Neutrophil (primary cell): ENCODE measurements at regions not wholly inside any gene's neighbourhood (a gene's known extent, or its start where the extent isn't known, plus 50 kb on each side); places are given as distances from the start of the nearest gene placed in this dataset.

Source experiments
- H3K27ac ChIP-seq: fragments of 200-600 bp; sonication (generic); 2 replicates; pipeline ENCODE4 v1.5.1; 2016; ENCODE audit warnings: mild to moderate bottlenecking, moderate library complexity
- H3K27me3 ChIP-seq: fragments of 200-600 bp; sonication (generic); 2 replicates; pipeline ENCODE4 v1.6.0; 2016; ENCODE audit warnings: mild to moderate bottlenecking
- H3K36me3 ChIP-seq: fragments of 200-600 bp; sonication (generic); 2 replicates; pipeline ENCODE4 v1.5.1; 2017
- H3K4me1 ChIP-seq, 2 experiments: fragments of 200-600 bp in 1 of 2; sonication (generic) in 1 of 2; 1 replicate in 1 of 2; 2 replicates in 1 of 2; pipeline versions ENCODE4 v1.5.1 to v1.6.1; 2013 to 2016; ENCODE audit warnings: low read depth in 1 of 2, low read length in 1 of 2, mild to moderate bottlenecking in 1 of 2, moderate library complexity in 1 of 2; ENCODE audit not compliant: control insufficient read depth in 1 of 2, insufficient read depth in 1 of 2
- H3K4me3 ChIP-seq, 2 experiments: fragments of 200-600 bp in 1 of 2; sonication (generic) in 1 of 2; 1 replicate in 1 of 2; 2 replicates in 1 of 2; pipeline ENCODE4 v1.5.1; 2013 to 2016; ENCODE audit warnings: low read depth in 1 of 2, low read length in 1 of 2, mild to moderate bottlenecking in 1 of 2, moderate library complexity in 1 of 2
- H3K9me3 ChIP-seq: fragments of 200-600 bp; sonication (generic); 2 replicates; pipeline ENCODE4 v1.5.1; 2016
- TF ChIP-seq, protein P1 (sequence below): fragments of 200-600 bp; sonication (generic); IDR thresholded peaks from 2 replicates; pipeline ENCODE4 v1.5.1; 2016; ENCODE audit warnings: antibody characterized with exemption

GRCh38 chr3:168212664-168213285, 117.1 kb upstream of the GOLIM4 start:
- H3K4me1 ChIP-seq: peaks cover 0 to 7% of the 10 kb centered on the region in 2 experiments
- no peak overlapping the region for H3K4me3 ChIP-seq
- H3K36me3 ChIP-seq: no peaks in the 10 kb centered on the region
- no peak overlapping the region for H3K27ac ChIP-seq
- H3K27me3 ChIP-seq: no peaks in the 10 kb centered on the region
- H3K9me3 ChIP-seq: no peaks in the 10 kb centered on the region
- TF ChIP-seq, protein P1, sequence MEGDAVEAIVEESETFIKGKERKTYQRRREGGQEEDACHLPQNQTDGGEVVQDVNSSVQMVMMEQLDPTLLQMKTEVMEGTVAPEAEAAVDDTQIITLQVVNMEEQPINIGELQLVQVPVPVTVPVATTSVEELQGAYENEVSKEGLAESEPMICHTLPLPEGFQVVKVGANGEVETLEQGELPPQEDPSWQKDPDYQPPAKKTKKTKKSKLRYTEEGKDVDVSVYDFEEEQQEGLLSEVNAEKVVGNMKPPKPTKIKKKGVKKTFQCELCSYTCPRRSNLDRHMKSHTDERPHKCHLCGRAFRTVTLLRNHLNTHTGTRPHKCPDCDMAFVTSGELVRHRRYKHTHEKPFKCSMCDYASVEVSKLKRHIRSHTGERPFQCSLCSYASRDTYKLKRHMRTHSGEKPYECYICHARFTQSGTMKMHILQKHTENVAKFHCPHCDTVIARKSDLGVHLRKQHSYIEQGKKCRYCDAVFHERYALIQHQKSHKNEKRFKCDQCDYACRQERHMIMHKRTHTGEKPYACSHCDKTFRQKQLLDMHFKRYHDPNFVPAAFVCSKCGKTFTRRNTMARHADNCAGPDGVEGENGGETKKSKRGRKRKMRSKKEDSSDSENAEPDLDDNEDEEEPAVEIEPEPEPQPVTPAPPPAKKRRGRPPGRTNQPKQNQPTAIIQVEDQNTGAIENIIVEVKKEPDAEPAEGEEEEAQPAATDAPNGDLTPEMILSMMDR: no peak

GRCh38 chr3:168205451-168205850, 109.7 kb upstream of the GOLIM4 start:
- H3K27ac ChIP-seq: no peak overlapping the region
- TF ChIP-seq, protein P1: no peak
- H3K9me3 ChIP-seq: no peaks in the 10 kb centered on the region
- H3K4me1 ChIP-seq: peaks cover 0 to 10% of the 10 kb centered on the region in 2 experiments
- H3K27me3 ChIP-seq: no peaks in the 10 kb centered on the region
- H3K4me3 ChIP-seq: no peak overlapping the region
- H3K36me3 ChIP-seq: no peaks in the 10 kb centered on the region

- no peaks in the 10 kb centered on the region for H3K4me1 ChIP-seq
- TF ChIP-seq, protein P1: no peak
- no peaks in the 10 kb centered on the region for H3K36me3 ChIP-seq
- H3K9me3 ChIP-seq: no peaks in the 10 kb centered on the region
- H3K4me3 ChIP-seq: no peak overlapping the region
- no peak overlapping the region for H3K27ac ChIP-seq
- no peaks in the 10 kb centered on the region for H3K27me3 ChIP-seq
Observed at GRCh38 chr3:168197162-168197561, 101.4 kb upstream of the GOLIM4 start.

DNA sequence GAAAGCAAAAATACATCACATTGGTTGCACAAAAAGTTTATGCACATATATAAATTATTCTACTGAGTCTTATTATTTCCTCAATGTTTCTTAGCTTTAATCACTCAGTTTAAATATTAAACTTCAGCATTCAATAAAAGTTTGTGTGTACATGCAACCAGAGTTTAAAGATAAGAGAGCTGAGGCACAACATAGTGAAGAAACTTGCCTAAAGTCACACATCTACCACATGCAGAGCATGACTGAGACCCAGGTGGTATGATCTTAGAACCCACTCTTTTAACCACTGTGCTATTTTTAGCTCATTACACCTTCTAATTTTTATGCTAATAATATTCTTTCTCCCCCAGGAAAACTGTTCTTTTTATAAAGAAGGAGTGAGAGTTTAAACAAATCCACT, 96.1 kb upstream of the GOLIM4 start:
- Histone ChIP-seq H3K27me3 (no peaks in the 10 kb centered on the region), H3K27ac (no peak overlapping the region), H3K9me3 (no peaks in the 10 kb centered on the region), H3K4me1 (no peaks in the 10 kb centered on the region), H3K4me3 (no peak overlapping the region), H3K36me3 (no peaks in the 10 kb centered on the region)
- TF ChIP-seq, protein P1: no peak

GRCh38 chr3:168187233-168187632, 91.5 kb upstream of the GOLIM4 start:
- H3K36me3 ChIP-seq: no peaks in the 10 kb centered on the region
- TF ChIP-seq, protein P1: no peak

More at GRCh38 chr3:168187233-168187632, 91.5 kb upstream of the GOLIM4 start:
- H3K4me1 ChIP-seq: no peaks in the 10 kb centered on the region
- no peak overlapping the region for H3K4me3 ChIP-seq
- H3K27me3 ChIP-seq: no peaks in the 10 kb centered on the region
- no peaks in the 10 kb centered on the region for H3K9me3 ChIP-seq
- H3K27ac ChIP-seq: no peak overlapping the region
